T-helper 17 cell (primary cell): ENCODE measurements at regions not wholly inside any gene's neighbourhood (a gene's known extent, or its start where the extent isn't known, plus 50 kb on each side); places are given as distances from the start of the nearest gene placed in this dataset.

ENCODE experiments used
- ATAC-seq: fragments of 150-1000 bp; cut with Tn5 transposase; 2 replicates; pipeline ENCODE4 v1.10.0; 2021; ENCODE audit warnings: mild to moderate bottlenecking, moderate library complexity
- DNase-seq, 3 donors: peaks; one replicate each; pipeline versions ENCODE4 v3.0.0 to v3.0.0-alpha.2; 2020 to 2021
- H3K9me3 ChIP-seq: one replicate; pipeline ENCODE4 v1.7.0; 2013; ENCODE audit warnings: low read length, mild to moderate bottlenecking; ENCODE audit not compliant: control insufficient read depth, poor library complexity, severe bottlenecking
- H3K27ac Mint-ChIP-seq: one replicate; pipeline ENCODE4 v1.8.0; 2022; ENCODE audit warnings: mild to moderate bottlenecking, moderate library complexity, mixed read lengths
- H3K27me3 Mint-ChIP-seq: one replicate; pipeline ENCODE4 v1.8.0; 2022; ENCODE audit warnings: mixed read lengths
- H3K36me3 Mint-ChIP-seq: one replicate; pipeline ENCODE4 v1.8.0; 2022; ENCODE audit warnings: low read depth, mixed read lengths
- H3K4me1 Mint-ChIP-seq: one replicate; pipeline ENCODE4 v1.8.0; 2022; ENCODE audit warnings: mild to moderate bottlenecking, mixed read lengths
- H3K4me3 Mint-ChIP-seq: one replicate; pipeline ENCODE4 v1.8.0; 2022; ENCODE audit warnings: mild to moderate bottlenecking, moderate library complexity, mixed read lengths

DNA sequence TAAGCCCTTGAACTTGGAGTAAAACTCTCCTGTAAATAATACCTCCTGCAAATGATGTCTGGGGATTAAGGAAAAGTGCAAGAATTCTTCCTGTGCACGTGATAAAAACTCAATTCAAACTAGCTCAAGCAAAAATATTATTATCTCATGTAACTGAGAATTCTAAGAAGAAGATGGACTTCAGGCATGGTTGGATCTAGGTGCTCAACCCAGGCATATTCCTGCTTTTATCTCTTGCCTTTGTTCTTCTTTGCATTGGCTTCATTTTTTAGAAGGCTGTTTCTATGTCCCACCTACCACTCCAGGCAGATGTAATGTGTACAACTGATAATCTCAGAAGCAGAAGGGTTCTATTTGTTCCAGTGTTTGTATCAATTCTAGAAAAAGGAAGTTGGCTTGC is 95.8 kb downstream of the DACT2 start:
- H3K9me3 ChIP-seq = no peaks in the 10 kb centered on the region
- H3K4me1 Mint-ChIP-seq = peaks cover 5% of the 10 kb centered on the region
- ATAC-seq (no peak), DNase-seq (no peak)
- H3K36me3 Mint-ChIP-seq = no peaks in the 10 kb centered on the region
- no peak overlapping the region for H3K27ac Mint-ChIP-seq
- no peak overlapping the region for H3K4me3 Mint-ChIP-seq
- H3K27me3 Mint-ChIP-seq = peaks cover 51% of the 10 kb centered on the region

DNA sequence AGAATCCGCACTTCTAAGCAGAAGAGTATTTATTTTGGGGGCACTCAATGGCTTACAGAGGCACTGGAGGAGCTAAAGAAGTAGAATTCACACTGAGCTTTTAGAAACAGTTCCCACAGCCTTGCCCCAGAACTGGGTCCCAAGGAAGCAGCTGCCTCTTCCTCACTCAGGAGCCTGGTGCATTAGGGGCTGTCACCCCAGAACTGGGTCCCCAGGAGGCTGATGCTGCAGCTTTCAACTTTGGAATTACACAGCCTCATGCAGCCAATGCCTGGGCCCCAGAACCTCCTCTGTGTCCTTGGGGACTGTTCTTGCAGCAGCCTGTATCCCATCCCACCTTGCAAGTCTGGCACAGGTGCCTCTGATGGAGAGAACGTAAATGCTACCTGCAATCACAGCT is 96.4 kb downstream of the DACT2 start:
- Mint-ChIP-seq H3K4me1 (peaks cover 5% of the 10 kb centered on the region), H3K27me3 (peaks cover 51% of the 10 kb centered on the region), H3K27ac (no peak overlapping the region), H3K4me3 (no peak overlapping the region), H3K36me3 (no peaks in the 10 kb centered on the region)
- ATAC-seq (no peak), DNase-seq (no peak)
- no peaks in the 10 kb centered on the region for H3K9me3 ChIP-seq

GRCh38 chr6:168222115-168223043 is 97.2 kb downstream of the DACT2 start:
- Mint-ChIP-seq H3K27ac (no peak overlapping the region), H3K36me3 (no peaks in the 10 kb centered on the region), H3K27me3 (peaks cover 59% of the 10 kb centered on the region), H3K4me3 (no peak overlapping the region), H3K4me1 (peaks cover 5% of the 10 kb centered on the region)
- DNase-seq (no peak), ATAC-seq (no peak)
- no peaks in the 10 kb centered on the region for H3K9me3 ChIP-seq

DNA sequence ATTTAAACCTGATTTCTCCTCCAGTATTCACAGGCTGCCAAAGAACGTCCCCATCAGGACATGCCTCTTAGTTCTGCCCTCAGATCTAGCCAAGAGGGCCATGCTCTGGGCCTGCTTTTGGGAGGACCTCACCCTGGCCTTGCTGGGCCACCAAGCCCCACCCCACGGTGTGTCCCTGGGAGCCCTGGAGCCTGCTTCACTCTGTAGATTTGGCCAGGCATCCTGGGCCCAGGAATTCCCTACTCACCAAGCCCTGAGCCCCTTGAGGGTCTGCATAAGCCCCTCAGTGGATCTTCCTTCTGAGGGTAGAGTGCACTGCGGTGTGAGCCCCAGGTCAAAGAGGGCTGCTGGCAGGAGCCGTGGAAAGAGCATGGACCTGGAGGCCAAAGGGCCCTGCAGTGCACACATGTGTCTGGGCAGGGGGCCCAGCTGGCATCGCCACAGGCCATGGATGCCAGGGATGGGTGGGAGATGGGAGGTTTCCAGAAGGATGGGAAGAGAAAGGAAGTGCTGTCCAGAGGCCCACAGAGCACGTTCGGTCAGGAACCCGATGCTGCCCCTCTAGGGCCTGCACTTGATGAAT is 98.0 kb downstream of the DACT2 start:
- Mint-ChIP-seq H3K36me3 (no peaks in the 10 kb centered on the region), H3K4me1 (peaks cover 5% of the 10 kb centered on the region), H3K27me3 (peaks cover 55% of the 10 kb centered on the region), H3K27ac (no peak overlapping the region), H3K4me3 (no peak overlapping the region)
- DNase-seq = no peak
- no peak for ATAC-seq
- no peaks in the 10 kb centered on the region for H3K9me3 ChIP-seq

- H3K27ac Mint-ChIP-seq = no peak overlapping the region
- no peaks in the 10 kb centered on the region for H3K9me3 ChIP-seq
- H3K27me3 Mint-ChIP-seq = peaks cover 54% of the 10 kb centered on the region
- H3K36me3 Mint-ChIP-seq = no peaks in the 10 kb centered on the region
- no peak overlapping the region for H3K4me3 Mint-ChIP-seq
- no peak for ATAC-seq
- DNase-seq = no peak
- peaks cover 5% of the 10 kb centered on the region for H3K4me1 Mint-ChIP-seq
Measured at GRCh38 chr6:168221000-168221399, 98.6 kb downstream of the DACT2 start.

- Mint-ChIP-seq H3K27ac (no peak overlapping the region), H3K27me3 (peaks cover 61% of the 10 kb centered on the region), H3K4me1 (peaks cover 5% of the 10 kb centered on the region), H3K36me3 (no peaks in the 10 kb centered on the region), H3K4me3 (no peak overlapping the region)
- no peaks in the 10 kb centered on the region for H3K9me3 ChIP-seq
- ATAC-seq (no peak), DNase-seq (no peak)
Measured at GRCh38 chr6:168219804-168220203, 99.8 kb downstream of the DACT2 start.

DNA sequence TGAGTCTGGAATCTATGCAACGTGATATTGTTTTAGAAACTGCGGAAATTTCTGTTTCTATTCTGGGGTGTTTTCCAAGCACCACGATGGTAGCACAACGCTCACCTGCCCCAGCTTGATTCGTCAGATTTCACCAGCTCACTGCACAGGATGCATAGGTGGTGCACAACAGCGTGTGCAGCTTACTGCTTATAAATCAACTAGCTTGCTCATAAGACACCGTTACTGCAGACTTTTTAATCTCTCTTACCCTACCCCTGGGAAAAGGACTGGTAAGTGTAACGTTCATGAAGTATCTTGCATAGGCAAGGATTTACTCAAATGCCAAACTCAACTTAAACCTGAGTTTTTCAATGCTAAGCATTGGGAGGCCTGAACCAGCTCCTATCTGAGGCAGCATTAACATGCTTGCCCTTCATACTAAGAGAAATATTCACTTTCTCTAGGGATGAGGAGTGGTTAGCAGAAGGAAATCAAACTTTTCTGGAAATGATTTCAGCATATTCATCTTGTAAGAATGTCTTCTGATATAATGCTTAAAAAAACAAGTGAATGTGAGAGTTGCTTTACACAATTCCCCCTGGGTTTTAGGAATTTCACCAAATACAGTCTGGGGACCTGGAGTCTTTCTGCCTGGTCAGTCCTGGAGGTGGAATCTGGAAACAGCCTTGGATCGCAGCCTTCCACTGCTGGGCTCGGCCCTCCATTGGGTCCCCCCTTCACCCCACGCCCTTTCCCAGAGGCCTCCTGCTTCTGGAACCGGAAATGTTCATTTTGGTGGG is 100.6 kb downstream of the DACT2 start:
- no peak for ATAC-seq
- no peaks in the 10 kb centered on the region for H3K36me3 Mint-ChIP-seq
- DNase-seq = no peak
- no peaks in the 10 kb centered on the region for H3K9me3 ChIP-seq
- peaks cover 56% of the 10 kb centered on the region for H3K27me3 Mint-ChIP-seq
- no peak overlapping the region for H3K27ac Mint-ChIP-seq
- H3K4me3 Mint-ChIP-seq = no peak overlapping the region
- peaks cover 5% of the 10 kb centered on the region for H3K4me1 Mint-ChIP-seq

DNA sequence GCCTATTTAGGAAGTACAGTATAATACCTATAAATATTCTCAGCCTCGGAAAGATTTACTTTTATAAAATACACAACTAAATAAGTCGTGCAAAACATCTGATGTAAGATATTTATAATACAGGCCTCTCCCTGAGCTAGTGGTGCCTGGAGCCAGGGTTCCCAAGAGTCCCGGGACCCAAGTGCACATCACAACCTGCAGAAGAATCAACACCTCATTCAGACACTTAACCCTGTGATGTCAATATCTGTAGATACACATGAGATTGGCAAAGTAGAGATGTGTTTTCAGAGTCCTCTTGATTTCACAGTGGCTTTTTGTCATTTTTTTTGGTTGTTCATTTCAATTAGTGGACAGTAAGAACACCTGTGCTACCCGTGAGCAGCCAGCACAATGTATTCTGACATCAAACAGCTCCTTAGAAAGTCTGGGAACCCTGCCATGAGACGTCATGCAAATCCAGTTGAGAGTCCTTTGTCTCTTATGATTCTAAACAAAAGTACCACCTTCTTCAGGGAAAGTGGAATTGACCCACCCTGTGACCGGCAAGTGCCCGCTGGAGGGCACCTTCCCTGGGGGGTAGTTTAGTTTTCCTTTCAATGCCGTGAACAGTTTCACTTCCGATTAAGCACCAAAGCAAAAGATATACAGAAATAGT is 101.6 kb downstream of the DACT2 start:
- Mint-ChIP-seq H3K4me3 (no peak overlapping the region), H3K27ac (no peak overlapping the region), H3K36me3 (no peaks in the 10 kb centered on the region), H3K4me1 (peaks cover 5% of the 10 kb centered on the region), H3K27me3 (peaks cover 52% of the 10 kb centered on the region)
- ATAC-seq = no peak
- H3K9me3 ChIP-seq = no peaks in the 10 kb centered on the region
- DNase-seq = no peak

- H3K4me1 Mint-ChIP-seq = peaks cover 5% of the 10 kb centered on the region
- no peak overlapping the region for H3K4me3 Mint-ChIP-seq
- H3K36me3 Mint-ChIP-seq = no peaks in the 10 kb centered on the region
- H3K27me3 Mint-ChIP-seq = peaks cover 46% of the 10 kb centered on the region
- H3K9me3 ChIP-seq = no peaks in the 10 kb centered on the region
- DNase-seq (no peak), ATAC-seq (no peak)
- H3K27ac Mint-ChIP-seq = no peak overlapping the region
Measured at GRCh38 chr6:168217216-168217879, 102.2 kb downstream of the DACT2 start.

GRCh38 chr6:168216751-168217191 is 102.8 kb downstream of the DACT2 start:
- Mint-ChIP-seq H3K4me3 (no peak overlapping the region), H3K27ac (no peak overlapping the region), H3K27me3 (peaks cover 40% of the 10 kb centered on the region), H3K4me1 (peaks cover 5% of the 10 kb centered on the region), H3K36me3 (no peaks in the 10 kb centered on the region)
- ATAC-seq (no peak), DNase-seq (no peak)
- no peaks in the 10 kb centered on the region for H3K9me3 ChIP-seq

DNA sequence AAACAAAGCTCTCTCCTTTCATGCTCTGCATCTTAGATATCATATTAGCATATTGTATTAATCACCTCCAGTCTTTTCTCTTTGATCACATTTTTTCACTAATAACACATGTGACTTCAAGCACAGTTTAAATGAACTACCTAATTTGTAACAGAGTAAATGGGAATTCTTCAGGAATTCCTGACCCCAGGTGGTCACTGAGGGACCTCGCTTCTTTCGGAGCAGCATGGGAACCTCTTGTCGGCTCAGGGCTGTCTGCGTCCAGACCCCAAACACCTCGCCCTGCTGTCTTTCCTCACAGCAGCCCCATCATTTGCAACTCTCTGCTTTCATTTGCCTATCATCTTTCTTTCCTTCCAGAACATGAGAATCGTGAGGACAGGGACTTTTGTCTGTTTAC is 103.5 kb downstream of the DACT2 start:
- no peak overlapping the region for H3K4me3 Mint-ChIP-seq
- H3K4me1 Mint-ChIP-seq = peaks cover 4% of the 10 kb centered on the region
- ATAC-seq (no peak), DNase-seq (no peak)
- H3K27me3 Mint-ChIP-seq = peaks cover 33% of the 10 kb centered on the region
- no peaks in the 10 kb centered on the region for H3K9me3 ChIP-seq
- H3K36me3 Mint-ChIP-seq = no peaks in the 10 kb centered on the region
- H3K27ac Mint-ChIP-seq = no peak overlapping the region

GRCh38 chr6:168215121-168215808 is 104.3 kb downstream of the DACT2 start:
- Mint-ChIP-seq H3K27ac (no peak overlapping the region), H3K36me3 (no peaks in the 10 kb centered on the region), H3K4me3 (no peak overlapping the region), H3K27me3 (peaks cover 27% of the 10 kb centered on the region), H3K4me1 (no peaks in the 10 kb centered on the region)
- ATAC-seq = no peak
- no peak for DNase-seq
- H3K9me3 ChIP-seq = no peaks in the 10 kb centered on the region
